ENCODE measurements at regions not wholly inside any gene's neighbourhood (a gene's known extent, or its start where the extent isn't known, plus 50 kb on each side); places are given as distances from the start of the nearest gene placed in this dataset.

DNA sequence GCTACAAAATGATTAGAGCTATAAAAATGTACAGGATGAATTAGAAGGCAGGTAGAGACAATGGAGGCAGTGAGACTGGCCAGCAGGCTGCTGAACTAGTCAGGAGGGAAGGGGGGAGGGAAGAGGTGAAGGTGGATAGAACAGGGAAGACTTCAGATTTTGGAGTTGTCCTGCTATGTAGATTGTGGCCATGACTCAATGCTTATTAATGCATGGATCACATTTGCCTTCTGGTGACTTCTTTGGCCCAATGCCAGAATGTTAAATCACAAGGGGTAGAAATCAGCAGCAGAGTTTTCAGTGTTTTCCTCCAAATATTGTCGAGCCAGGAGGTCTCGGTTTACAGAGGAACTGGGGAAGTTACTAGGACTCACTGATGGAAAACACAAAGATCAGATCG lies 346.6 kb downstream of the AASDHPPT start:
- no peak overlapping the region for H3K4me3 ChIP-seq (ENCODE audit: low read depth in 1 of 3, low read length in 3 of 3)
- peaks cover 0 to 4% (median 0%) of the 10 kb centered on the region in 4 donors for H3K9me3 ChIP-seq (ENCODE audit: control insufficient read depth in 4 of 4, low read length in 3 of 4)
- H3K9ac ChIP-seq (ENCODE audit: low read depth in 1 of 2, low read length in 2 of 2): no peak overlapping the region
- WGBS: 80% methylated on average over 3 of the region's 3 CpGs
- no peak for TF ChIP-seq REST (IDR thresholded peaks at IDR 0.05)
- TF ChIP-seq FOXA1 (IDR thresholded peaks at IDR 0.05): no peak
- no peak for TF ChIP-seq RXRA (IDR thresholded peaks at IDR 0.05)
- no peak for TF ChIP-seq YY1 (IDR thresholded peaks at IDR 0.05)
- no peak for TF ChIP-seq RAD21 (IDR thresholded peaks at IDR 0.05)
- TF ChIP-seq GABPA (IDR thresholded peaks at IDR 0.05 in 1 of 2, conservative IDR thresholded peaks at IDR 0.05 in 1 of 2): no peak
- TF ChIP-seq, protein P1, sequence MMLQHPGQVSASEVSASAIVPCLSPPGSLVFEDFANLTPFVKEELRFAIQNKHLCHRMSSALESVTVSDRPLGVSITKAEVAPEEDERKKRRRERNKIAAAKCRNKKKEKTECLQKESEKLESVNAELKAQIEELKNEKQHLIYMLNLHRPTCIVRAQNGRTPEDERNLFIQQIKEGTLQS (IDR thresholded peaks at IDR 0.05): no peak
- no peak for TF ChIP-seq HNF4G (IDR thresholded peaks at IDR 0.05)
- TF ChIP-seq TAF1 (conservative IDR thresholded peaks at IDR 0.05): no peak
- no peak for TF ChIP-seq JUND (IDR thresholded peaks at IDR 0.05)
- TF ChIP-seq FOXA2 (IDR thresholded peaks at IDR 0.05): no peak
- no peak for TF ChIP-seq HNF4A (conservative IDR thresholded peaks at IDR 0.05)
- TF ChIP-seq, protein P2, sequence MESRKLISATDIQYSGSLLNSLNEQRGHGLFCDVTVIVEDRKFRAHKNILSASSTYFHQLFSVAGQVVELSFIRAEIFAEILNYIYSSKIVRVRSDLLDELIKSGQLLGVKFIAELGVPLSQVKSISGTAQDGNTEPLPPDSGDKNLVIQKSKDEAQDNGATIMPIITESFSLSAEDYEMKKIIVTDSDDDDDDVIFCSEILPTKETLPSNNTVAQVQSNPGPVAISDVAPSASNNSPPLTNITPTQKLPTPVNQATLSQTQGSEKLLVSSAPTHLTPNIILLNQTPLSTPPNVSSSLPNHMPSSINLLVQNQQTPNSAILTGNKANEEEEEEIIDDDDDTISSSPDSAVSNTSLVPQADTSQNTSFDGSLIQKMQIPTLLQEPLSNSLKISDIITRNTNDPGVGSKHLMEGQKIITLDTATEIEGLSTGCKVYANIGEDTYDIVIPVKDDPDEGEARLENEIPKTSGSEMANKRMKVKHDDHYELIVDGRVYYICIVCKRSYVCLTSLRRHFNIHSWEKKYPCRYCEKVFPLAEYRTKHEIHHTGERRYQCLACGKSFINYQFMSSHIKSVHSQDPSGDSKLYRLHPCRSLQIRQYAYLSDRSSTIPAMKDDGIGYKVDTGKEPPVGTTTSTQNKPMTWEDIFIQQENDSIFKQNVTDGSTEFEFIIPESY (IDR thresholded peaks at IDR 0.05): no peak
- TF ChIP-seq, protein P3, sequence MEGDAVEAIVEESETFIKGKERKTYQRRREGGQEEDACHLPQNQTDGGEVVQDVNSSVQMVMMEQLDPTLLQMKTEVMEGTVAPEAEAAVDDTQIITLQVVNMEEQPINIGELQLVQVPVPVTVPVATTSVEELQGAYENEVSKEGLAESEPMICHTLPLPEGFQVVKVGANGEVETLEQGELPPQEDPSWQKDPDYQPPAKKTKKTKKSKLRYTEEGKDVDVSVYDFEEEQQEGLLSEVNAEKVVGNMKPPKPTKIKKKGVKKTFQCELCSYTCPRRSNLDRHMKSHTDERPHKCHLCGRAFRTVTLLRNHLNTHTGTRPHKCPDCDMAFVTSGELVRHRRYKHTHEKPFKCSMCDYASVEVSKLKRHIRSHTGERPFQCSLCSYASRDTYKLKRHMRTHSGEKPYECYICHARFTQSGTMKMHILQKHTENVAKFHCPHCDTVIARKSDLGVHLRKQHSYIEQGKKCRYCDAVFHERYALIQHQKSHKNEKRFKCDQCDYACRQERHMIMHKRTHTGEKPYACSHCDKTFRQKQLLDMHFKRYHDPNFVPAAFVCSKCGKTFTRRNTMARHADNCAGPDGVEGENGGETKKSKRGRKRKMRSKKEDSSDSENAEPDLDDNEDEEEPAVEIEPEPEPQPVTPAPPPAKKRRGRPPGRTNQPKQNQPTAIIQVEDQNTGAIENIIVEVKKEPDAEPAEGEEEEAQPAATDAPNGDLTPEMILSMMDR (IDR thresholded peaks at IDR 0.05; ENCODE audit: low read depth, low read length, missing input control): no peak
- no peaks in the 10 kb centered on the region for H3K36me3 ChIP-seq (ENCODE audit: control insufficient read depth in 4 of 4, insufficient read depth in 3 of 4, low read depth in 1 of 4, low read length in 3 of 4)
- no peak overlapping the region for H3K27ac ChIP-seq (ENCODE audit: low read depth in 1 of 2, low read length in 2 of 2)
- no peak for DNase-seq (ENCODE audit: low spot score)
- H3K27me3 ChIP-seq (ENCODE audit: control insufficient read depth in 4 of 4, insufficient read depth in 4 of 4, low read length in 3 of 4): no peaks in the 10 kb centered on the region
- no peaks in the 10 kb centered on the region for H3K4me1 ChIP-seq (ENCODE audit: control insufficient read depth in 4 of 4, insufficient read depth in 4 of 4, low read length in 3 of 4)

DNA sequence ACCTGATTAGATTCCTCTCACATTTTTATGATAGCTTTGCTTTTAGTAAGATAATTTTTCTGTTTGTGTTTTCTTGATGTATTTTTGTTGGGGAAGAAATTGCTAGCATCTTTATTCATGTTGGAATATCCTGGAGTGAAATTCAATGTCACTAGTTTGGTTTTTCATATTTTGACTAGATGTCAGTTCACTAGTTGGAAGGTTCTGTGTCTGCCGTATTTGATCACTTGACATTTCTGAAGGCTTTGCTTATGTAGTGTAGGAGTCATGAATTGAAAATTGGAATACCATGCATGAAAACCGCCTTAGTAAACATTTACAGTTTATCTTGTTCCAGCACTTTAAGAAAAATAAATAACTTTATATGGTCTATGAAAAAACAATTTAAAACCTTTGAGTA lies 348.4 kb downstream of the AASDHPPT start:
- H3K4me1 ChIP-seq (ENCODE audit: control insufficient read depth in 4 of 4, insufficient read depth in 4 of 4, low read length in 3 of 4): no peaks in the 10 kb centered on the region
- no peaks in the 10 kb centered on the region for H3K27me3 ChIP-seq (ENCODE audit: control insufficient read depth in 4 of 4, insufficient read depth in 4 of 4, low read length in 3 of 4)
- no peaks in the 10 kb centered on the region for H3K36me3 ChIP-seq (ENCODE audit: control insufficient read depth in 4 of 4, insufficient read depth in 3 of 4, low read depth in 1 of 4, low read length in 3 of 4)
- no peak for DNase-seq (ENCODE audit: low spot score)
- H3K4me3 ChIP-seq (ENCODE audit: low read depth in 1 of 3, low read length in 3 of 3): no peak overlapping the region
- TF ChIP-seq YY1 (IDR thresholded peaks at IDR 0.05) (no peak), JUND (IDR thresholded peaks at IDR 0.05) (no peak)
- TF ChIP-seq, protein P3 (IDR thresholded peaks at IDR 0.05; ENCODE audit: low read depth, low read length, missing input control): no peak
- H3K9me3 ChIP-seq (ENCODE audit: control insufficient read depth in 4 of 4, low read length in 3 of 4): no peaks in the 10 kb centered on the region
- no peak overlapping the region for H3K27ac ChIP-seq (ENCODE audit: low read depth in 1 of 2, low read length in 2 of 2)
- 77% methylated on average over 2 of the region's 2 CpGs for WGBS
- H3K9ac ChIP-seq (ENCODE audit: low read depth in 1 of 2, low read length in 2 of 2): no peak overlapping the region
